GDM1 (cell line): ENCODE measurements at regions not wholly inside any gene's neighbourhood (a gene's known extent, or its start where the extent isn't known, plus 50 kb on each side); places are given as distances from the start of the nearest gene placed in this dataset.

ENCODE experiments used
- DNase-seq: peaks from one replicate; lab custom pipeline; 2025; lab: John Stamatoyannopoulos, UW

DNA sequence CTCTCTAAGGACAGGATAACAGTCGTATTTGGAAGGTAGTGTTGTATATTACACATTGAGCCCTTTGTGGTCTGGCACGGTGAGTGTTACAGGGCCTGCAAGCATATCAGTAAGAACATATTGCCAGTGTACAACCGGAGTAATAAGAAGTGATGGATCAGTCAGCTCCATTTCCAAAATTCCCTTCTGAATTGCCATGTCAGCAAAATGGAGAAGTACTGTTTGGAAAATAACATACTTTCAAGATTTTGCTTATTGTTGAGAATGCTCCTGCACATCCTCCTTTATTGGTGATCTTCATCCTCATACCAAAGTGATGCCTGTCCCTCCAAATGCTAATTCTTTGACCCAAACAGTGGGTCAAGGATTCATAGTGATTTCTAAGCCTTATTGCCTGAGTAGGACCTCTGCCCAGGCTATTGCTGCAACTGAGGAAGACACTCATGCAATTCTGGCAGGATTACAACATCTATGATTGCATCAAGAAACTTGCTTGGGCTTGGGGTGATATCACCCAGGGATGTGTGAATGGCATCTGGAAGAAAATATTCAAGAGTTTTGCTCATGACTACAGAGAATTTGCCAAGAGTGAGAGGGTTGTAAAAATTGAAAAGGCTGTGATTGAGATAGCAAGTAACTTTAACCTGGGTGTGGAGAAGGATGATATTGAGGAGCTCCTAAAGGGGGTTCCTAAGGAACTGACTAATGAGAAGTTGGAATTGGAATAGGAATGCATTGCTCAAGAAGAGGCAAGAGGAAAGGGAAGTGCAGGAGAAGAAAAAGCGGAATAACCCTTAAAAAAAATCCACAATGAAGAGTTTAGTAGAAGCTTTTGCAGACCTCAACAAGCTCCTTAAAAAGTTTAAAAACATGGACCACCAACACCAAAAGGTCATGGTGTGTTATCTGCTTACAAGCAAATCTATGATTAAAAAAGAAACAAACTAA lies 452.2 kb upstream of the SORCS1 start:
- DNase-seq, result no peak

DNA sequence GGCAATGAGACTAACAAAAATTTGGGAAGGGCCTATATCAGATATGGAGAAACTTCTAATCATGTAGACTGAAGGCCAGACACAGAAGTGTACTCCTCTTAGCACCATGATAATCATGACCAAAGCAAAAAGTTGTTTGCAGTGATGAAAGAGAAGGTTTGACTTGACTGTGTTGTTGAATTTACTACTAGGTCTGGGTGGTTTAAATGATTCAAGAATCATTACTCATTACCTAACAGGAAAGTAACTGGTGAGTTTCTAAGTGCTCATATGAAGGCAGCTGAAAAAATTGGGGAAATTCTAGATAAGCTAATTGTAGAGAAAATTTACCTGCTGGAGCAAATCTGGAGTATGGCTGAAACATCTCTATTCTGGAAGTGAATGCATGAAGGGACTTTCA lies 451.5 kb upstream of the SORCS1 start:
- DNase-seq, result no peak

DNA sequence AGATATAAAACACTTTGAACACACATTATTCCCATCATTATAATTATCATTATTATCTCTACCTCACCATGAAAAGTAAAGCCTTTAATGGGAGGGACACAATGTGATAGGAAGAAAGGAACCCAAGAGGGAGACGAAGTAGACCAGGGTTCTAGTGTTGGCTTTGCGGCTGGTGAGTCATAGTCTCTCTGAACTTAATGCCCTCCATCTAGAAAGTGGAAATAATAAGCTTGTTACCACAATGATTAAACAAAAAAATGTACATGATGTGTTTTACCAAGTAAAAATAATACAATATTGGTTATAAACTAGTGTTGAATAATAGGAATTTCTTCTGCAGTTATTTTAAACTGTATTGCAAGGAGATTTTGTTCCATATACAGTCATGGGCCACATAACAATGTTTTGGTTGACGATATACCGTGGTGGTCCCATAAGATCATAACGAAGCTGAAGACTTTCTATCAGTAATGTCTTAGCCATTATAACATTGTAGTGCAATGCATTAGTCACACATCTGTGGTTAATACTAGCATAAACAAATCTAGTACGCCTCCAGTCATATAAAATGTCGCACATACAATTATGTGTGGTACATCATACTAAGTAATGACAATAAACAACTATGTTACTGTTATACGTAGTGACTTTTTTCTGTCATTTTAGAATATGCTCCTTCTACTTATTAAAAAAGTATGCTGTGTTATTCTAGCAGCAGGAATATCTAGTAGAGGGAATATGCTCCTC lies 450.6 kb upstream of the SORCS1 start:
- no peak for DNase-seq

DNA sequence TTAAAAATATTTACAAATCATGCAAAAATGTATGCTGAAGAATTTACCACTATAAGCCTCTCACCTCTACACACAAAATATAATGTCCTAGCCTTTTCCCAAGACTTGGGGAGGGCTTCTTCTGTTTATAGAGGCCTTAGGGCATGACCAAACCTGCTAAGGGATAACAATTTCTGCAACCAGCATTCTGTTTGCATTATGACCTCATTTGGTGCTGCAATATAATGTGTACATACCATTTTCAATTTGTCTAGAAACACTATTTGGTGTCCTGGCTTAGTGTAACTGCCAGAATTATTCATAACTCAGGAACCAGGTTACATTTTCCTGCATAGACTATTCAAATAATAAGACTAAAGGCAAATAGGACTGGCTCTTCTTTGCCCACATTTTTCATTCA lies 446.6 kb upstream of the SORCS1 start:
- DNase-seq, result no peak

DNA sequence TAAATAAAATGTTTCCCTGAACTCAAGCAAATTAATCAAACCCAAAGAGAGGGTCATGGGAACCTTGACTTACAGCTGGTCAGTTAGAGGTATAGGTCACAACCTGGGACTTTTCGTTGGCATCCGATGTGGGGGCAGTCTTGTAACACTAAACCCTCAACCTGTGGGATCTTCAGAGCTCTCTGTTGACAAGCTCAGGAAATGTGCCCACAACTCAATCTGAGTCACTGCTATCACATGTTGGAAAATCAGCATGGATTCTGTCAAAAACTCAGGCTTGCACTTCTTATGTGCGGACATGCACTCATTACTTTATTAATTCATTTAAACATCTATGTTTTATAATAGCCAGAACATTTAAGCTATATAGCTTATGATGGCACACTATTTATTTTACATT lies 424.6 kb upstream of the SORCS1 start:
- DNase-seq, result no peak

DNA sequence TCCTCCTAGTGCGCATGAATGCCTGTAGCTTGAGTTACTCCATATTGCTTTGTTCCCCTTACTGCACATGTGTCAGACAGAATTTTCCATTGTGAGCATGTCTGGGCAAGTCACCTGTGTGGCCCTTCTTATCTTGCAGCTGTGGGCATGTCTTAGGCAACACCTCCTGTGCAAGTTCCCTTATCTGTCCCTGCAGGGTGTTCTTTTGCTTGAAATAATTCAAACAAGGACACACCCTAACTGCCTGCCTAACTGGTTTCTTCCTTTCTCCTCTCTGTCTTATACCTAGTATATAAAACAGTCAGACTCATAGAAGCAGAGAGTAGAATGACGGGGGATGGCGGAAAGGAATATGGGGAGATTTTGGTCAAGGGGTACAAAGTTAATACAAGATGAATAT lies 421.1 kb upstream of the SORCS1 start:
- no peak for DNase-seq

DNA sequence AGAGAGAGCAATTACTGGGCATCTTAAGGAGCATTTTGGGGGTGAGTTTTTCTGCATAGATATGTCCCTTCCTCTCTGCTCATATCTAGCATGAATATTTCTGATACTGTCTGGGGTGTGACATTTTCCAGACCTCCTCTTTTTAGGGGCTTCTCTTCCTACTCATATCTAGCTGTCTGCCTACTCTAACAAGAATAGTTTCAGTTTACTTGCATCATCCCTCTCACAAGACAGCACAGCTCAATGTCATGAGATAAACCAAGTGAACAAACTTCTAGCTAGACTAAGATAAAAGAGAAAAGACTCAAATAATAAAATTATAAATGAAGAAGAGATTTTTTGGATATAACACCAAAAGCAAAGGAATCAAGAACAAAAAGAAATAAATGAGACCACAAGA lies 419.5 kb upstream of the SORCS1 start:
- no peak for DNase-seq

DNA sequence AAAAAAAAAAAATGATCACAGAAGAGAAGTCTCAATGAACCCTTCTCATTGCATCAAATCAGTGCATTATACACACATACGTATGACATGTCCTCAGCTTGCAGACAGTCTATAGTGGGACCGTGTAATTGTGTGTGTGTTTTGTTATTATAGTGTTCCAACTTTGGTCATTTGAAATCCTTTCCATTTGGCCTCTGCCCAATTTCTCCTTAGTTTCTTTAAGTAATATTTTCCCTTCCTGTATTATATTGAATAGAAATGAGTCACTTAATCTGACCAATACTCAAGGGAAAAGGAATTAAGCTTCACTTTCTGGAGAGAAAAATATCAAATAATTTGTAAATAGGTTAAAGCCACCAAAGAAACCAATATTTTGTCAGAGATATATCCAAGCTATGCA lies 415.5 kb upstream of the SORCS1 start:
- no peak for DNase-seq

DNA sequence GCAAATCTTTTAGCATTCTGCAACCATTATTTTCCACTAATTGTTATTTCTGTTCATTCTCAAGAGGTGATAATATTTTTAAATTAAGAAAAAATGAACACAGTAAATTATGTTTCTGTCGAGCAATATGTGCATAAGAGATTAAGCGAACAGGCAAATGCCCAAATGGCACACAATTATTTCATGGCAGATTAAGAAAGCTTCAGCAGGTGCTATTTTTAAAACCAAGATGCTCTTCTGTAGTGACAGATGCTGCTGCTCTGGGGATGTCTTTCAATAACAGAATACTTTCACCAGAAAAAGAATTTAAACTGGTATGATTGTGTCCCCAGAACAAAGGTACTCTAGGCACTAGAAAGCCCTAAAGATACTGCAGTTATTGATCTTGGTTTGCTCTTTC lies 412.7 kb upstream of the SORCS1 start:
- DNase-seq, result no peak

DNA sequence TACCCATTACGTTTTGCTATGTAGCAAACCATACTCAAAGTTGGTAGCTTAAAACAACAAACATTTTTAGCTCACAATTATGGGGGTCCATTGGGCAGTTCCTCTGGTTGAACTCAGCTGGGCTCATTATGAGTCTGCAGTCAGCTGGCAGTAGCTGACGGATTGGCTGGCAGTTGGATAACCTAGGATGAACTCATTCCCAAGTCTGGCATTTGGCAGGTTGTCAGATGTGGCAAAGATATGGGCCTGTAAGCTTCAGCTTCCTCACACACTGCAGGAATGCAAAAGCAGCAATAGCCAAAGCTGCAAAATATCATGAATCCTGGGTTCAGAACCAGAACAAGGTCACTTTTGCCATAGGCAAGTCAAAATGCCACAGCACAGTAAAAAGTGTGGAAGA lies 412.2 kb upstream of the SORCS1 start:
- DNase-seq, result no peak

DNA sequence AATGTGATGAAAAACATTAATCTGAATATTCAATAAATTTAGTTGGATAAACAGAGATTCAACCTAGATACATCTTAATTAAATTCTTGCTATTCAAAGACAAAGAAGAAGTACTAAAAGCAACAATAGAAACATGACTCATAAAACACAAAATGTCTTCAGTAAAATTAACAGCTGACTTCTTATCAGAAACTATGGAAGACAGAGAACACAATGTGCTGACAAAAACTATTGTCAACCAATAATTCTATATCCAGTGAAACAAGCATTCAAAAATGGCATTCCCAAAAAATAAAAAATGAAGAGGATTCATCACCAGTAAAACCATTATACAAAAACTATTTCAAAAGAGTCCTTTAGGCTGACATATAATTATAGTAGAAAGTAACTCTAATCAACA lies 400.5 kb upstream of the SORCS1 start:
- DNase-seq, result no peak

DNA sequence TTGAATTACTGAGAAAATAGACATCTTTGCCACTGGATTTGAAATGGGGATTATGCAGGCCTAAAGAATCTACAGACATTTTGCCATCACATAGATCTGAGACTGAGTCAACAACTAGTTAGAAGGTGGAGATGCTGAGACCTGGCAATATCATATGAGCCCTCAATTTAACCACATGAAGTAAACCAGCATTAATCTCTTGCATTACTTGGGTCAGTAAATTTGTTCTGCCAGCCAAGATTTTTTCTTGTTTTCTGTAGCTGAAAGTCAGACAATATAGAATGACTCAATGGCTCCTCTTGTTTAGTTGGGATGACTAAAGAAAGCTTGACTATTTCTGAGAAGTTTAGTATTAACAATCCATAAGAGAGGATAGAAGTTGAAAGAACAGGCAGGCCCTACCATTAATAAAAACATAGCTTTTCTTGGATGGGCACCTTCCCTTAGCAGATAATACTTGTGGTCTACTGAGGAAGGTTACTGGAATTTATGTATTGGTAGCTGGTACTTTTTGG lies 396.7 kb upstream of the SORCS1 start:
- no peak for DNase-seq

DNA sequence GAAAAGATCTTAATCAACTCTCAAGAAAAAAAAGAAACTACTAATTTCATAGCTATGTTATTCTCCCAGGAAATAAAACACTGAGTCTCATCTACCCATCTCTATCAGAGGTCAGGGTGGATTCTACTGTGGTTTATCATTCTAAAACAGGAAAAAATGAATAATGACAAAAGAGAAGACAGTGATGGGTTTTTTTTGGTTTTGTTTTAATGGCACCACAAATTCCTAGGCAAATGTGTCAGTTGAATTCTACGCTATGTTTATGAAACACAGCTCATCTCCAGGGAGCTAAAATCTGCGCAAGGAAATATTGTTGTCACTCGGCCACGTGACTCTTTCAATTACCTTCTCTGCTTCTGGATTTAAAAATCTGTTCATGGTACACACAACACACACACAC lies 393.4 kb upstream of the SORCS1 start:
- no peak for DNase-seq

DNA sequence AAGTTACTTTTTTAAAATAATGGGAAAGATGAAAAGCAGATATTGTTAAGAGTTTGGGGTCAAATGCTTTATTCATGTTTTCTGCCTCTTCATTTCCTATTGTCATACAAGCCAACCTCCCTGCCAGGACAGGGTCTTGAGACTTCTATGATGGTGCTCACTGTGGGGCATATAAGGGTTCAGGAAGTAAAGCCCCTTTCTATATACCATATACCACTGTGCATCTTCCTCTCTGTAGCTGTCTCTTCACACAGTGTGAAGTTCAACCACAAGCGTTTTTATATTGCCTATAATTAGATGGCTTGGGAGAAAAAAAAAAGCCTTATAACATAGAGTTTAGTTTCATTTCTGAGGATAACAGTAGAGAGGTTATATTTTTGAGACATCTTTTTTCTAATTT lies 389.8 kb upstream of the SORCS1 start:
- DNase-seq, result no peak

DNA sequence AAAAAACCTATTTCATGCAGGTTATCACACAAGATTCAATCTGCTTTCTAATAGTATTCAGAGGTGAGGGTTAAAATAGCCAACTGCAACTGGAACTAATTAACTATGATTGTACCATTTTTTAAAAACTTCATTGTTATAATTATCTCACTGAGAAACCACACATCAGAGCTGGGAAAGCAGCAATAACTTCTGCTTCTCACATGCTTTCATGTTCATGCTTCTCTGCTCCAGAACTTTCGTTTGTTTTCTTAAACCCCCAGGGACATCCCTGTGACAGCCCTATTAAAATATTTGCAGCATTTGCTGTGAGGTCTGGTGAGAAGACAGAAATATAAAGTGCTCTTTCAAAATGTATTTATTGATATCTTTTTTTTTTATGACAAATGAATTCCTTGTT lies 389.0 kb upstream of the SORCS1 start:
- DNase-seq, result no peak

DNA sequence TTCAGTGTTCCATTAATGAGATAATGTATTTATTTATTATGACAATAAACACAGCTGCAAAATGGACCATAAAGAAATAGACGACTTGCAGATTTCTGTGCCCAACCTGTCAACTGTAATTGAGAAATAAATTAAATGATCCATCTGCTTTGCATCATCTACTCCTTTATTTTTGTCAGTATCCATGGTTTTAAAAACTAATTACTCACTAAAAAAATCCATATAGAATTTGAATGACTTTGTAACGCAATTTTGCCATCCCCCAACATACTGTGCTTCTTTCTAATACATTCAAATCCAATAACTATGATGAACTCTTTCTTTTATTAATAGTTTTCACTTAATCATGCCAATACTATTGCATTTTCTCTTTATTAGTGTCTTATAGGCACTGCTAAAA lies 388.5 kb upstream of the SORCS1 start:
- DNase-seq, result no peak

DNA sequence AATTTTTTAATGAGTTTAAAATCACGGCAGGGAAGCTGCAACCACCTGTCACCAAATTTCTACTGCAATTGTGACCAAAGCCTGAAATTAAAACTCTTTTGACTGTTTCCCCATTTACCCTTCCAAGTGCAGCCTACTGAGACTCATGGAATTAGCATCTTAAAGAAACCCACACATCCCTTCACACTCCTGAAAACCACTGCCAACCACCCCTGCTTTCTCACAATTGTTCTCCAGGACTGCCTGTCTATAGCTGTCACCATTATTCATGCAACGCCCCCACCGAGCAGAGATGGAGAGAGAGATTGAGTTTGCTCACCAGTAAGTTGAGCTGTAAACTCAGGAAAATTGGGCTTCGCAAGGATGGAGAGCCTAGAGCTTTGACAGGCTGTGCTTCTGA lies 383.8 kb upstream of the SORCS1 start:
- DNase-seq, result no peak

DNA sequence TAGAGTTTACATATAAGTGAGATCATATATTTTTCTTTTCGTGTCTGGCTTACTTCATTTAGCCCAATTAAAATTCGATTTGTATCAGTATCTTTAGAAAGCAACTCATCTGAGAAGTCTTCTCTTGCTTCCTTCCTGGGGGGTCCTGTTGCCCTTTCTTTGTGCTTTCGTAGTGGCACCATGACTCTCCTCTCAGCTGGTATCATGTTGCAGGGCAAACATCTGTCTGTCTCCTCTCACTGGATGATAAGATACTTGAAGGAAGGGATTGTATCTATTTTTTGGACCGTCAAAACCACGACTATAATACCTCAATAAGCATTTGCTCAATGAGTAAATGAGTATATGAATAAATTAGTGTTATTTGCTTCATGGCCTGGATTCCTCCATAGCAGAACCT lies 382.5 kb upstream of the SORCS1 start:
- no peak for DNase-seq

DNA sequence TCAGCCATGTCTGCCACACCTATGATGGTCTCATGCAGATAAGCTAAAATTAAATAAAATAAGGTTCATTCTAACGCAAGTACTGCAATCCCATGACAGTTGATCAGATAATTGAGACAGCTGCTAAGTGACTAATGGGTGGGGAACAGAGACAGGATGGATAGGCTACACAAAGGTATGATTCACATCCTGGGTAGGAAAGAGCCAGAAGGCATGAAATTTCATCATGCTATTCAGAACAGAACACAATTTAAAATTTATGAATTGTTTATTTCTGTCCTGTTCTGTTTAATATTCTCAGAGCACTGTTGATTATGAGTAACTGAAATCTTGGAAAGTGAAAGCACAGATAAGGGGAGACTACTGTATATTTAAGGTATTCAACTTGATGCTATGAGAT lies 381.8 kb upstream of the SORCS1 start:
- DNase-seq, result no peak

DNA sequence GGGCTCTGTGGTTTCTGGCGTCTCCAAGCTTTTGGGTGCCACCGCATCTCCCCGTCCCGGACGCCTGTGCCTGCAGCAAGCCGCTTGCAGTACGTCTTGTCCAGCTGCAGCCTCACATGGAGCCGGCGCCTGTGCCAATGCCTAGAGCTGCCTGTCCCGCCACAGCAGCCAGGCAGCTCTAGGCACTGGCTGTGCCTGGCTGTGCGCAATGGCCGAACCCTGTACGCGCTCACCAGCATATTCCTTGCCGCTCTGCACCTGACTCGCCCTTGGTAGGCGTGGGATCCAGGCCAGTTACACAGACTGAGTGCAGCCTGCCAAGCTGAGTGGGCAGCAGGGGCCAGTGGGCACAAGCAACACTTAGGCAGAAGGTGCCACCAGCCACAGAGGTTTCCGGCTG lies 381.2 kb upstream of the SORCS1 start:
- DNase-seq, result no peak

DNA sequence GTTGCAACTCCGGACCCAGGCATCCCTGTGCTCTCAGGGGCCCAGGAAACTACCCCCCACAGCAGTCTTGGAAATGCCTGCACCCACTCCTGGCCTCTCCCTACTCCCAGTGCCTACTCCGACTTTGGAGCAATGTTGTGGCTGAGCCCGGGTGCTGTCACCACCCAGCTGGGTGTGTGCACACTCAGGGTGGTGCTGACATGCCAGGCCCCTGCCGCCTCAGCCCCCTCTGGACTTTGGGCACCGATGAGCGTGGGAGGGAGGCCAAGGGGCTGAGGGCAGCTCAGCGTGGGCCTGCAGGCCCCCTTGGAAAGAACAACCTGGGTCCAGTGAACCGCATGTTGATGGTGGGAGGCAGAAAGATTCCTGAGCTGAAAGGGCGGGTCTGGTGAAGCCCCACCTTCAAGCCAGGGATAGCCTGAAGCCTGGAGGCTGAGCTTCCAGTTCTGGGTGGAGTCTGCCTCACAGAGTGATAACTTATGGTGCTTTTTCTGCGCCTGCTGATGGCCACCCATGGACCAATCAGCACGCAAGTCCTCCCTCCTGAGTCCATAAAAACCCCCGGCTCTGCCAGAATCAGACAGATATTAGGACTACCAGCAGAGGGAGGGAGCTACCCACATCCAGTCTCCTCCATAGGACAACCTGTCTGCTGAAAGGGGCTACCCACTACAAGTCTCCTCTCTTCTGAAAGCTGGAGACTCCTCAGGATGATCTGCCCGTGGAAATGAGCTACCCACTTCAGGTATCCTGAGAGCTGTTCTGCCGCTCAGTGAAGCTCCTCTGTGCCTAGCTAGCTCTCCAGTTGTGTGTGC lies 380.4 kb upstream of the SORCS1 start:
- DNase-seq, result no peak

DNA sequence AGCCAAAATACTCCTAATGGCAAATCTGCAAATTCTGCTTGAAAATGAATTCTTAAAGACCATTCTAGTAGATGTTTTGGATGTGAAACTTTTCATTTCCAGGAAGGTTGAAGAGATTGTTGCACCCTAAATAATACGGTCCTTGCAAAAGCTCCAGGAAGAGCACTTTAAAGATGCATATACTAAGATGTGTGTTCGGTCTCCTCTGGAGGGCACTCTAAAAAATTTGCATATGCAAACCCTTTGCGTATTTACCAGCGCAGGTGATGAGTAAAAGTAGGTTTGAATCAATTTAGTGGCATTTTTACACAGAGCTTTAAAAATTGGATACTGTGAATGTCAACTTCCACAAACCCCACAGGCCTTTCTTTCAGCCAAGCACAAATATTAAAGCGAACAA lies 378.1 kb upstream of the SORCS1 start:
- DNase-seq, result no peak
